Uterus (tissue), 3 donors: ENCODE measurements at regions not wholly inside any gene's neighbourhood (a gene's known extent, or its start where the extent isn't known, plus 50 kb on each side); places are given as distances from the start of the nearest gene placed in this dataset.

Experiments
- DNase-seq, 2 donors: peaks; one replicate each; pipeline ENCODE4 v3.0.0-alpha.2; 2019 to 2020
- H3K27ac ChIP-seq, 2 donors: fragments of 200-600 bp; sonication (generic); 1 replicate in 1 of 2; 2 replicates in 1 of 2; pipeline ENCODE4 v1.5.1; 2016 to 2018
- H3K27me3 ChIP-seq, 2 donors: fragments of 200-600 bp; sonication (generic); one replicate each; pipeline ENCODE4 v1.5.1; 2018 to 2019; ENCODE audit warnings: control low read depth in 1 of 2
- H3K36me3 ChIP-seq, 2 donors: fragments of 200-600 bp; sonication (generic); one replicate each; pipeline ENCODE4 v1.5.1; 2019; ENCODE audit warnings: control low read depth in 1 of 2
- H3K4me1 ChIP-seq, 2 donors: fragments of 200-600 bp; sonication (generic); one replicate each; pipeline ENCODE4 v1.5.1; 2018 to 2019; ENCODE audit warnings: control low read depth in 1 of 2
- H3K4me3 ChIP-seq, 2 donors: fragments of 200-600 bp; sonication (generic); 1 replicate in 1 of 2; 2 replicates in 1 of 2; pipeline ENCODE4 v1.5.1; 2018 to 2019; ENCODE audit warnings: mild to moderate bottlenecking in 1 of 2
- H3K9me3 ChIP-seq, 2 donors: fragments of 200-600 bp; sonication (generic); one replicate each; pipeline ENCODE4 v1.5.1; 2019; ENCODE audit warnings: control low read depth in 1 of 2
- POLR2A ChIP-seq, 2 donors: fragments of 450-650 bp; IDR thresholded peaks; one replicate each; pipeline ENCODE4 v1.6.1; 2016; ENCODE audit warnings: antibody characterized with exemption in 2 of 2, mild to moderate bottlenecking in 1 of 2, moderate library complexity in 1 of 2
- intact Hi-C: fragments of 100-400 bp; cut with DNase I; formaldehyde crosslinking; loops from one replicate; pipeline ENCODE4 v1.15.1; 2023; ENCODE audit warnings: low total_unique reads
- TF ChIP-seq, protein P1 (sequence below), 4 experiments: fragments of 200-600 bp in 2 of 4; fragments of 450-650 bp in 2 of 4; sonication (generic) in 2 of 4; IDR thresholded peaks; one replicate each; pipeline ENCODE4 v1.5.1; 2016 to 2019; ENCODE audit warnings: antibody characterized with exemption in 4 of 4, mild to moderate bottlenecking in 2 of 4, moderate library complexity in 1 of 4
- donor health status: DM: yes; HTN: yes; CAD: no.

DNA sequence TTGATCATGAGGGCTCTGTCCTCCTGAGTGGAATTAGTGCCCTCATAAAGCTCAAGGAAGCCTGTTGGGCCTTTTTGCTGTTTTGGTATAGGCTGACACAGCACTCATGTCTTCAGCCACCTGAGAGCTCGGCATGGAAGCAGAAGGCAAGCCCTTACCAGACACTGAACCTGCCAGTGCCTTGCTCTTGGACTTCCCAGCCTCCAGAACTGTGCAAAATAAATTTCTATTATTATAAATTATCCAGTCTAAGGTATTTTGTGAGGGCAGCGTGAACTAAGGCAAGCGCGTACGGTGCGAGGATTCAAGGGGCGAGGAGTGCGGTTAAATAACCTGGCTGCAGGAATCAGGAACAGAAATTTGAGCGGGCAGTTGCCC is 281.5 kb upstream of the LYZL1 start:
- no peaks in the 10 kb centered on the region for H3K36me3 ChIP-seq
- H3K4me1 ChIP-seq = no peaks in the 10 kb centered on the region
- DNase-seq = no peak
- no peak overlapping the region for H3K27ac ChIP-seq
- H3K4me3 ChIP-seq = no peak overlapping the region
- no peak for TF ChIP-seq POLR2A (IDR thresholded peaks at IDR 0.05)
- TF ChIP-seq, protein P1, sequence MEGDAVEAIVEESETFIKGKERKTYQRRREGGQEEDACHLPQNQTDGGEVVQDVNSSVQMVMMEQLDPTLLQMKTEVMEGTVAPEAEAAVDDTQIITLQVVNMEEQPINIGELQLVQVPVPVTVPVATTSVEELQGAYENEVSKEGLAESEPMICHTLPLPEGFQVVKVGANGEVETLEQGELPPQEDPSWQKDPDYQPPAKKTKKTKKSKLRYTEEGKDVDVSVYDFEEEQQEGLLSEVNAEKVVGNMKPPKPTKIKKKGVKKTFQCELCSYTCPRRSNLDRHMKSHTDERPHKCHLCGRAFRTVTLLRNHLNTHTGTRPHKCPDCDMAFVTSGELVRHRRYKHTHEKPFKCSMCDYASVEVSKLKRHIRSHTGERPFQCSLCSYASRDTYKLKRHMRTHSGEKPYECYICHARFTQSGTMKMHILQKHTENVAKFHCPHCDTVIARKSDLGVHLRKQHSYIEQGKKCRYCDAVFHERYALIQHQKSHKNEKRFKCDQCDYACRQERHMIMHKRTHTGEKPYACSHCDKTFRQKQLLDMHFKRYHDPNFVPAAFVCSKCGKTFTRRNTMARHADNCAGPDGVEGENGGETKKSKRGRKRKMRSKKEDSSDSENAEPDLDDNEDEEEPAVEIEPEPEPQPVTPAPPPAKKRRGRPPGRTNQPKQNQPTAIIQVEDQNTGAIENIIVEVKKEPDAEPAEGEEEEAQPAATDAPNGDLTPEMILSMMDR (IDR thresholded peaks at IDR 0.05) = no peak
- no peaks in the 10 kb centered on the region for H3K27me3 ChIP-seq
- H3K9me3 ChIP-seq = no peaks in the 10 kb centered on the region
- intact Hi-C loops = no loop called here

DNA sequence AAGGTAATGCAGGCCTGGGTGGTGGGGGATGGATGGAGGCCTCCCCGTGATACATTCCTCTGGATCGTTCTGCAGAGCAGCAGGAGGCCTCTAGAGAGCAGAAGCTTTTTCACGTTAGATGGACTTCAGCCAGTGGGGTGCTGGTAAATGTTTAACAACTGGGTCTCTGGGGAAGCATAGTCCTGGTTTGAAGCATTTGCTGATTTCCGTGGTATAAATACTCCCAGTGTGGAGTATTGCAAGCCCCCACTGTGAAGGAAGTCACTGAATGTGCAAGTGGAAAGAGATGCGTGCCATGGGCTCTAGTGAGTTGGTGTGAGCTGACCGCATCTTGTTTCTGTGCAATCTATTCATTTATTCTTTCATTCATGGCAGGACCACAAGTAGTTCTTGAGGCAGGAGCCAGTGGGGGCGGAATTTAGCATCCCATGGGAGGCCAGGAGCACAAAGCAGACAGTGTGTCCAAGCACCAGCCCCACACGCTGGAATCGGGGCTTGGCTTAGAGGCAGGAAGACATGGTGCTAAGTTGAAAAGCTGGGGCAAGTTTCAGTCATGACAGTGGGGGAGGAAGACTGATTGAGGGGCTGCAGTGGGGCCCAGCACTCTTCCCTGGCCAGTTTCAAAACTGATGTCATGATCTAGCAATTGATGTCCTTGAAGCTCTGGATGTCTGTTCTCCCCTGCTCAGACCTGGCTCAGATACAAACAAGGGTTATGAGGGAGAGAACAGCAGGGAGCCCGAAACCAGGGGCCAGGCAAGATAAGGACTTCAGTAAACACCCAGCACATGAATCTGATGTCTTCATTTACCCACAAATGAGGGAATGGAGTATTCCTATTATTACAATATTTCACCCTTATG is 280.9 kb upstream of the LYZL1 start:
- H3K36me3 ChIP-seq = no peaks in the 10 kb centered on the region
- H3K4me1 ChIP-seq = no peaks in the 10 kb centered on the region
- H3K4me3 ChIP-seq = no peak overlapping the region
- no peak for TF ChIP-seq POLR2A (IDR thresholded peaks at IDR 0.05)
- TF ChIP-seq, protein P1 (IDR thresholded peaks at IDR 0.05) = no peak
- no peak overlapping the region for H3K27ac ChIP-seq
- no peak for DNase-seq
- no peaks in the 10 kb centered on the region for H3K9me3 ChIP-seq
- intact Hi-C loops = no loop called here
- no peaks in the 10 kb centered on the region for H3K27me3 ChIP-seq

DNA sequence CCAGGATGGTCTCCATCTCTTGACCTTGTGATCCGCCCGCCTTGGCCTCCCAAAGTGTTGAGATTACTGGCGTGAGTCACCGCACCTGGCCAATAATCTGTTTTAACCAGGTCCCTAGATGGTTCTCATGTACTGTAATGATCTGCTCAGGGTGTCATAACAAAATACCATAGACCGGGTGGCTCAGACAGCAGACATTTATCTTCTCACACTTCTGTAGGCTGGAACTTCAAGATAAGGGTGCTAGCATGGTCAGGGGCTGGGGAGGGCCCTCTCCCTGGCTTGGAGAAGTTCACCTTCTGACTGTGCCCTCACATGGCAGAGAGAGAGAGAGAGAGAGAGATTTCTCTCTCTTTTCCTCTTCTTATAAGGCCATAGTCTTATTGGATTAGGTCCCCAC is 279.4 kb upstream of the LYZL1 start:
- no peak for DNase-seq
- H3K36me3 ChIP-seq = no peaks in the 10 kb centered on the region
- intact Hi-C loops = no loop called here
- H3K9me3 ChIP-seq = no peaks in the 10 kb centered on the region
- no peak overlapping the region for H3K4me3 ChIP-seq
- H3K4me1 ChIP-seq = no peaks in the 10 kb centered on the region
- H3K27ac ChIP-seq = no peak overlapping the region
- TF ChIP-seq, protein P1 (IDR thresholded peaks at IDR 0.05) = no peak
- TF ChIP-seq POLR2A (IDR thresholded peaks at IDR 0.05) = no peak
- H3K27me3 ChIP-seq = no peaks in the 10 kb centered on the region

DNA sequence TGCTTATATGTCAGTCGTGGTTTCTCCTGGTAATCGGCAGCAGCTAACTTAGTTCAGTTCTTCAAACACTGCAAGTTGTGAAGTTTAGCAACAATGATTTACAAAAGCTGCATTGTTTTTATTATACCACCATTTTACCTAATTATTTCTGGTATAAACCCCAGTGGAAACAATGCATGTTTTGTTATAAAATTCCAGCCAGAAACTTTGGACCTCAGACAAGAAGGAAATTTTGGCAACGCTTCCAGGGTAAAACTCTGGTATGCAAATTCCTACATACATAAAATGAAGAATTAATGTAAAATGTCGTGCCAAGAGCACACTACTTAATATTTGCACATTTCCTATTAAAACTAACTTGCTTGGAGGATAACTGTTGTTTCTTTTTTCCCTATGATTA is 277.4 kb upstream of the LYZL1 start:
- TF ChIP-seq, protein P1 (IDR thresholded peaks at IDR 0.05) = no peak
- no peak for TF ChIP-seq POLR2A (IDR thresholded peaks at IDR 0.05)
- no peaks in the 10 kb centered on the region for H3K36me3 ChIP-seq
- H3K27ac ChIP-seq = no peak overlapping the region
- no peaks in the 10 kb centered on the region for H3K4me1 ChIP-seq
- intact Hi-C loops = no loop called here
- H3K4me3 ChIP-seq = no peak overlapping the region
- DNase-seq = no peak
- no peaks in the 10 kb centered on the region for H3K27me3 ChIP-seq
- no peaks in the 10 kb centered on the region for H3K9me3 ChIP-seq

DNA sequence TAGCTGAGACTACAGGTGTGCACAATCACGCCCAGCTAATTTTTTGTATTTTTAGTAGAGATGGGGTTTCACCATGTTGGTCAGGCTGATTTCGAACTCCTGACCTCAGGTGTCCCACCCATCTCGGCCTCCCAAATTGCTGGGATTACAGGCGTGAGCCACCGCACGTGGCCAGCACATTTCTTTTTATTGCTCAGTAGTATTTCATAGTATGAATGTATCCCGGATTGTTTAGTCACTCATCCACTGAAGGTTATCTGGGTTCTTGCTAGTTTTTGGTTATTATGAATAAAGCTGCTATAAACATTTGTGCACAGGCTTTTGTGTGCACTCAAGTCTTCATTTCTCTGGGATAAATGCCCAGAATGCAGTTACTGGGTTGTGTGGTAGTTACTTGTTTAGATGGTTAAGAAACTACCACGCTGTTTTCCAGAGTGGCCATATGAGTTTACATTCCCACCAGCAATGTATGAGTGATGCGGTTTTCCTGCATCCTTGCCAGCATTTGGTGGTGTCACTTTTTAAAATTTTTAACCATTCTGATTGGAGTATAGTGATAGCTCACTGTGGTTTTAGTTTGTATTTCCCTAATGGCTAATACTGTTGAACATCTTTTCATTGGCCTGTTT is 275.8 kb upstream of the LYZL1 start:
- no peaks in the 10 kb centered on the region for H3K4me1 ChIP-seq
- no peaks in the 10 kb centered on the region for H3K36me3 ChIP-seq
- no peaks in the 10 kb centered on the region for H3K27me3 ChIP-seq
- H3K27ac ChIP-seq = no peak overlapping the region
- no peak for DNase-seq
- TF ChIP-seq, protein P1 (IDR thresholded peaks at IDR 0.05) = no peak
- no peak for TF ChIP-seq POLR2A (IDR thresholded peaks at IDR 0.05)
- no peak overlapping the region for H3K4me3 ChIP-seq
- no peaks in the 10 kb centered on the region for H3K9me3 ChIP-seq
- intact Hi-C loops = no loop called here
